ENCODE measurements at regions not wholly inside any gene's neighbourhood (a gene's known extent, or its start where the extent isn't known, plus 50 kb on each side); places are given as distances from the start of the nearest gene placed in this dataset.

- Histone ChIP-seq H3K9ac (ENCODE audit: low read depth in 1 of 2, low read length in 2 of 2) (no peak overlapping the region), H3K9me3 (ENCODE audit: control insufficient read depth in 1 of 2, low read length in 2 of 2) (no peaks in the 10 kb centered on the region), H3K36me3 (ENCODE audit: control insufficient read depth in 1 of 2, insufficient read depth in 2 of 2, low read length in 2 of 2) (no peaks in the 10 kb centered on the region), H3K27ac (ENCODE audit: low read depth, low read length) (no peak overlapping the region), H3K4me1 (ENCODE audit: control insufficient read depth in 1 of 2, insufficient read depth in 2 of 2, low read length in 2 of 2) (no peaks in the 10 kb centered on the region), H3K27me3 (ENCODE audit: control insufficient read depth in 1 of 2, insufficient read depth in 2 of 2, low read length in 2 of 2) (peaks cover 0 to 10% of the 10 kb centered on the region in 2 donors), H3K4me3 (ENCODE audit: low read depth in 1 of 2, low read length in 2 of 2) (no peak overlapping the region)
These were observed 134.7 kb downstream of the RBFOX3 start for GRCh38 chr17:79476074-79476652.

- Histone ChIP-seq H3K36me3 (ENCODE audit: control insufficient read depth in 1 of 2, insufficient read depth in 2 of 2, low read length in 2 of 2) (no peaks in the 10 kb centered on the region), H3K27ac (ENCODE audit: low read depth, low read length) (no peak overlapping the region), H3K9me3 (ENCODE audit: control insufficient read depth in 1 of 2, low read length in 2 of 2) (no peaks in the 10 kb centered on the region), H3K27me3 (ENCODE audit: control insufficient read depth in 1 of 2, insufficient read depth in 2 of 2, low read length in 2 of 2) (peaks cover 0 to 19% of the 10 kb centered on the region in 2 donors), H3K4me1 (ENCODE audit: control insufficient read depth in 1 of 2, insufficient read depth in 2 of 2, low read length in 2 of 2) (no peaks in the 10 kb centered on the region), H3K9ac (ENCODE audit: low read depth in 1 of 2, low read length in 2 of 2) (no peak overlapping the region), H3K4me3 (ENCODE audit: low read depth in 1 of 2, low read length in 2 of 2) (no peak overlapping the region)
These were observed 136.9 kb downstream of the RBFOX3 start for GRCh38 chr17:79473876-79474440.

GRCh38 chr17:79473111-79473875 is 137.6 kb downstream of the RBFOX3 start:
- Histone ChIP-seq H3K27ac (ENCODE audit: low read depth, low read length) (no peak overlapping the region), H3K9me3 (ENCODE audit: control insufficient read depth in 1 of 2, low read length in 2 of 2) (no peaks in the 10 kb centered on the region), H3K4me3 (ENCODE audit: low read depth in 1 of 2, low read length in 2 of 2) (no peak overlapping the region), H3K4me1 (ENCODE audit: control insufficient read depth in 1 of 2, insufficient read depth in 2 of 2, low read length in 2 of 2) (no peaks in the 10 kb centered on the region), H3K27me3 (ENCODE audit: control insufficient read depth in 1 of 2, insufficient read depth in 2 of 2, low read length in 2 of 2) (peaks cover under 1 to 19% of the 10 kb centered on the region in 2 donors), H3K9ac (ENCODE audit: low read depth in 1 of 2, low read length in 2 of 2) (no peak overlapping the region), H3K36me3 (ENCODE audit: control insufficient read depth in 1 of 2, insufficient read depth in 2 of 2, low read length in 2 of 2) (no peaks in the 10 kb centered on the region)

- Histone ChIP-seq H3K4me1 (ENCODE audit: control insufficient read depth in 1 of 2, insufficient read depth in 2 of 2, low read length in 2 of 2) (no peaks in the 10 kb centered on the region), H3K36me3 (ENCODE audit: control insufficient read depth in 1 of 2, insufficient read depth in 2 of 2, low read length in 2 of 2) (no peaks in the 10 kb centered on the region), H3K27me3 (ENCODE audit: control insufficient read depth in 1 of 2, insufficient read depth in 2 of 2, low read length in 2 of 2) (peaks cover 5 to 19% of the 10 kb centered on the region in 2 donors), H3K9me3 (ENCODE audit: control insufficient read depth in 1 of 2, low read length in 2 of 2) (no peaks in the 10 kb centered on the region), H3K4me3 (ENCODE audit: low read depth in 1 of 2, low read length in 2 of 2) (no peak overlapping the region), H3K27ac (ENCODE audit: low read depth, low read length) (no peak overlapping the region), H3K9ac (ENCODE audit: low read depth in 1 of 2, low read length in 2 of 2) (no peak overlapping the region)
These were observed 140.1 kb downstream of the RBFOX3 start for GRCh38 chr17:79470754-79471153.

- Histone ChIP-seq H3K4me1 (ENCODE audit: control insufficient read depth in 1 of 2, insufficient read depth in 2 of 2, low read length in 2 of 2) (no peaks in the 10 kb centered on the region), H3K27ac (ENCODE audit: low read depth, low read length) (no peak overlapping the region), H3K4me3 (ENCODE audit: low read depth in 1 of 2, low read length in 2 of 2) (no peak overlapping the region), H3K27me3 (ENCODE audit: control insufficient read depth in 1 of 2, insufficient read depth in 2 of 2, low read length in 2 of 2) (peaks cover 5 to 15% of the 10 kb centered on the region in 2 donors), H3K9me3 (ENCODE audit: control insufficient read depth in 1 of 2, low read length in 2 of 2) (no peaks in the 10 kb centered on the region), H3K36me3 (ENCODE audit: control insufficient read depth in 1 of 2, insufficient read depth in 2 of 2, low read length in 2 of 2) (no peaks in the 10 kb centered on the region), H3K9ac (ENCODE audit: low read depth in 1 of 2, low read length in 2 of 2) (no peak overlapping the region)
These were observed 141.2 kb downstream of the RBFOX3 start for GRCh38 chr17:79469646-79470045.

- Histone ChIP-seq H3K27me3 (ENCODE audit: control insufficient read depth in 1 of 2, insufficient read depth in 2 of 2, low read length in 2 of 2) (peaks cover 5 to 9% of the 10 kb centered on the region in 2 donors), H3K4me3 (ENCODE audit: low read depth in 1 of 2, low read length in 2 of 2) (no peak overlapping the region), H3K36me3 (ENCODE audit: control insufficient read depth in 1 of 2, insufficient read depth in 2 of 2, low read length in 2 of 2) (no peaks in the 10 kb centered on the region), H3K9ac (ENCODE audit: low read depth in 1 of 2, low read length in 2 of 2) (no peak overlapping the region), H3K9me3 (ENCODE audit: control insufficient read depth in 1 of 2, low read length in 2 of 2) (no peaks in the 10 kb centered on the region), H3K4me1 (ENCODE audit: control insufficient read depth in 1 of 2, insufficient read depth in 2 of 2, low read length in 2 of 2) (no peaks in the 10 kb centered on the region), H3K27ac (ENCODE audit: low read depth, low read length) (no peak overlapping the region)
These were observed 142.5 kb downstream of the RBFOX3 start for GRCh38 chr17:79468183-79468944.

- no peaks in the 10 kb centered on the region for H3K36me3 ChIP-seq (ENCODE audit: control insufficient read depth in 1 of 2, insufficient read depth in 2 of 2, low read length in 2 of 2)
- no peaks in the 10 kb centered on the region for H3K4me1 ChIP-seq (ENCODE audit: control insufficient read depth in 1 of 2, insufficient read depth in 2 of 2, low read length in 2 of 2)
- no peaks in the 10 kb centered on the region for H3K9me3 ChIP-seq (ENCODE audit: control insufficient read depth in 1 of 2, low read length in 2 of 2)
- H3K27ac ChIP-seq (ENCODE audit: low read depth, low read length) = no peak overlapping the region
- no peak overlapping the region for H3K9ac ChIP-seq (ENCODE audit: low read depth in 1 of 2, low read length in 2 of 2)
- peaks cover 5 to 9% of the 10 kb centered on the region in 2 donors for H3K27me3 ChIP-seq (ENCODE audit: control insufficient read depth in 1 of 2, insufficient read depth in 2 of 2, low read length in 2 of 2)
- no peak overlapping the region for H3K4me3 ChIP-seq (ENCODE audit: low read depth in 1 of 2, low read length in 2 of 2)
These were observed 144.1 kb downstream of the RBFOX3 start for GRCh38 chr17:79466562-79467350.

GRCh38 chr17:79465681-79466025 is 145.2 kb downstream of the RBFOX3 start:
- H3K36me3 ChIP-seq (ENCODE audit: control insufficient read depth in 1 of 2, insufficient read depth in 2 of 2, low read length in 2 of 2) = no peaks in the 10 kb centered on the region
- H3K9ac ChIP-seq (ENCODE audit: low read depth in 1 of 2, low read length in 2 of 2) = no peak overlapping the region
- no peak overlapping the region for H3K27ac ChIP-seq (ENCODE audit: low read depth, low read length)
- peaks cover 5 to 9% of the 10 kb centered on the region in 2 donors for H3K27me3 ChIP-seq (ENCODE audit: control insufficient read depth in 1 of 2, insufficient read depth in 2 of 2, low read length in 2 of 2)
- H3K4me3 ChIP-seq (ENCODE audit: low read depth in 1 of 2, low read length in 2 of 2) = no peak overlapping the region
- H3K9me3 ChIP-seq (ENCODE audit: control insufficient read depth in 1 of 2, low read length in 2 of 2) = no peaks in the 10 kb centered on the region
- H3K4me1 ChIP-seq (ENCODE audit: control insufficient read depth in 1 of 2, insufficient read depth in 2 of 2, low read length in 2 of 2) = no peaks in the 10 kb centered on the region

GRCh38 chr17:79465011-79465680 is 145.7 kb downstream of the RBFOX3 start:
- Histone ChIP-seq H3K27ac (ENCODE audit: low read depth, low read length) (no peak overlapping the region), H3K9ac (ENCODE audit: low read depth in 1 of 2, low read length in 2 of 2) (no peak overlapping the region), H3K9me3 (ENCODE audit: control insufficient read depth in 1 of 2, low read length in 2 of 2) (no peaks in the 10 kb centered on the region), H3K4me1 (ENCODE audit: control insufficient read depth in 1 of 2, insufficient read depth in 2 of 2, low read length in 2 of 2) (no peaks in the 10 kb centered on the region), H3K27me3 (ENCODE audit: control insufficient read depth in 1 of 2, insufficient read depth in 2 of 2, low read length in 2 of 2) (peaks cover 5 to 9% of the 10 kb centered on the region in 2 donors), H3K36me3 (ENCODE audit: control insufficient read depth in 1 of 2, insufficient read depth in 2 of 2, low read length in 2 of 2) (no peaks in the 10 kb centered on the region), H3K4me3 (ENCODE audit: low read depth in 1 of 2, low read length in 2 of 2) (no peak overlapping the region)

All from duodenal mucosa (tissue), 2 donors.